Fibroblast of skin of left quadriceps (primary cell): ENCODE measurements at regions not wholly inside any gene's neighbourhood (a gene's known extent, or its start where the extent isn't known, plus 50 kb on each side); places are given as distances from the start of the nearest gene placed in this dataset.
"Not testable (repeated sequence)": the region's sequence is repeated elsewhere in the genome, so short reads cannot be mapped to it uniquely, and the experiment has no call there.

Experiments
- DNase-seq, 2 experiments: peaks; one replicate each; pipeline ENCODE4 v3.0.0-alpha.2; 2013; ENCODE audit warnings: low read depth in 2 of 2

DNA sequence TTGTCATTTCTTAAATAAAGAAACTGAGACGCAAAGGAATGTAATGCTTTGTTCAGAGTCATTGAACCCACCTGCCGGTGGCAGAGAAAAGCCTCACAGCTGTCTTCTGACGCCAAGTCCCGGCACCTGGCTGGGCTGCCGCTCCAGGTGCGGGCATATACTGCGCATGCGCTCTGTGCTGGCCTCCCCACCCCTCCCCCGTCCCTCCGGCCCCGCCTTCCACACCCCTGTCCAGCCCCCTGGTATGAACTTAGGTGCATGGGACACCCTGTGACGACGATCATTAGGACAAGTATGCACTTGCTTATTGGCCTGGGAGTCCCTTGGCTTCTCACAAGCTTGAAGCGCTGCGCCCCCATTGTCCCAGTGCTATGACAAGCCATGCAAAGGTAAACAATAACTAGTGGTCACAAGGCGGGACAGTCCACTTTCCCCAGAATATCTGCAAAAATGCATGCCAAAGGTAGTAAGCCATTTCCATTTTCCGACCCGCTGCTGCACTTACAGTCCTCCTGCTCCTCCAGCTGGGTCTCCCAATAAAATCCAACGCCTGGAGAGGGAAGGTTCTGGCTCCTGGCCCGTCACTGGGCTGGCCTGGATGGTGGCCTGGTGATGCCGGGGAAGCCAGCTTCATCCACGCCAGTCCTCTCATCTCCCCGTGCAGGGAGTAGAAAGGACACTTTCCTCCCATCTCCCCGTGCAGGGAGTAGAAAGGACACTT is 100.4 kb downstream of the PSMG1 start:
- DNase-seq, result no peak

DNA sequence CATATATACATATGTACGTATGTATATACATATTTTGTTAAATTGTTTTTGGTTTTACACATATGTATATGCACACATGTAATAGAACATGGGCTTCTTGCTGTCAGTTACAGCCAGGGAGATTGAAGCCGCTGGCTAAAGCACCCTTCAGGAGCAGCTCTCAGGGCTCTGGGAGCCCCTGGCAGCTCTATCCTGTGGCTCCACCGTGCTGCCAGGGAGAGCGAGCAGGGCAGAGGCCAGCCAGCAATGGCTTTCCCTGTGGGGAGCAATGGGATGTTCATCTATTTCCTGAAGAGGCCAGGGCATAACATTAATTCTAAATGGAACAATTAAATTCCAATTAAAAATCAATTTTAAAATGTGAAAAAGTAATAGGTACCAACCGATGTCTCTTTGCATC is 102.9 kb downstream of the PSMG1 start:
- DNase-seq, result no peak

DNA sequence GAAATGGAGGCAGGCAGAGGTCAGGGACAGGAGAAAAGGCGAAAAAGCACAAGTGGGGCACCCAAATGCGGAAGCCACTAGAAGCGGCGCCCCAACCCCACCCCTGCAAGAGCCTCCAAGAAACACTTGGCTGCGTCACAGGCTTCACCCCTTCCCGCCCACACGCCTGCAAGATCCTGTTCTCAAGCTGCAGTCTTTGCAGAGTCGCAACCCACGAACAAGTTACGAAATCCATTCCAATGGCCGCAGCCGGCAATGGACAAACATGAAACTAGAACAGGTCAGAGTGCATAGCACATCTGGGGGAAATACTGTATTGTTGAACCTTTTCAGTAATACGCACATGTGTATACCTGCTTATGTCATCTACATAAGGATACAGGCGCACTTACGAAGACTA is 103.6 kb downstream of the PSMG1 start:
- DNase-seq, result no peak

DNA sequence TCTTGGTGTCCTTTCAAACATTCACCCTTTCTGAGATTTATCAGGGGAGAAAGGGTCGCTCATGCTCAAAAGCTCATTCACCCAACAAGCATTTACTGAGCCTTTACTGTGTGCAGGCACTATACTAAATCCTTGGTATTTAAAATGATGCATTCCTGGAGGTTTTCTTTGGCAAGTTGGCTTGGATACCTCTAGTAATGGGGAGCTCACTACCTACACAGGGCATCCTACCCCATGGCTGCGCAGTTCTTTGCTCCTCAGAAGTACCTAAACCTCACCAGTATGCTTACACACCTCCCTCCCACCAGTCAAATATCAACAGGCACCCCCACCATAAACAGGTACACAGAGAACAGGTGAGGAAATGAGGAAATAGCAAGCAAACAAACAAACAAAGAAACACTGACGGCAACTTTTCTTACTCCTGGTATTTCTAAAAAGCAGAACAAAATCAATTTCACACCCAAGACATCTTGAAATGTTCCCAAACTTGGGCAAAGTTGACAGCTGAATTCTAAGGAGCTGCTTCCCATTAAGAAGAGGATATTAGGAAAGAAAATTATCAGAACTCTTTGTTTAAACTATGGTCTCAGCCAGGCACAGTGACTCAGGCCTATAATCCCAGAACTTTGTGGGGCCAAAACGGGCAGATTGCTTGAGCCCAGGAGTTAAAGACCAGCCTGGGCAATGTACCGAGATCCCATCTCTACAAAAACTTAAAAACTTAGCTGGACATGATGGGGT is 104.8 kb downstream of the PSMG1 start:
- DNase-seq, result no peak

DNA sequence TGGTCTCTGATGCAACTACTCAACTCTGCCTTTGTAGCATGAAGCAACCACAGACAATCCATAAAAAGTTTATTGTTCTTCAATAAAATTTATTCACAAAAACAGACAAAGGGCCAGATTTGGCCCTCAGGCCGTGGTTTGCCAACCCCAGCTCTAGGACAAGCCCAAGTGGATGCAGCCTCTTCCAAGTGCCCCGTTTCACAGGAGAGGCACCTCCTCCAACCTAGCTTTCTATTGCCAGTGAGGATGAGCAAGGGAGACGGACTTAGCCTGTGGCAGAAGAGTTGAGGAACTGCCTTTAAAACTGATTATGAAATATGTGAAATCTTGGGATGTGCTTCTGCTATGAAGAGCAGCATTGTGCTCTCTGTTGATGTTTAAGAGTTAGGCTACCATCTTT is 105.4 kb downstream of the PSMG1 start:
- DNase-seq, result no peak

DNA sequence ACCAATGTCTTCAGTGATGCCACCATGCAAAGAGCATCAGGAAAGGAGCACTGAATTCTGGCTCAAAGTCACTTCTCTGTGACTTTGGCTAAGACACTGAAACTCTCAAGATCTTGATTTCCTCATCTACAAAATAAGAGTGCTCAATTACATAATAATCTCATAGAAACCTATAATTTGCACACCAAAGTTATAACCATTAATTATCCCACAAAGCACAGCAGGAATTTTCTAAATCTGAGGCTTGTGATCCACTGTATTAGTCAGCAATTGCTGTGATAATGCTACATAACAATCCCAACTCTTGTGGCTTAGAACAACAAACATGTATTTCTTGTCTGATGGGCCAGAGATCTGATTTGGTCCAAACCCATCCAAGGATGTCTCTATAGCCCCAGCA is 108.7 kb downstream of the PSMG1 start:
- no peak for DNase-seq

DNA sequence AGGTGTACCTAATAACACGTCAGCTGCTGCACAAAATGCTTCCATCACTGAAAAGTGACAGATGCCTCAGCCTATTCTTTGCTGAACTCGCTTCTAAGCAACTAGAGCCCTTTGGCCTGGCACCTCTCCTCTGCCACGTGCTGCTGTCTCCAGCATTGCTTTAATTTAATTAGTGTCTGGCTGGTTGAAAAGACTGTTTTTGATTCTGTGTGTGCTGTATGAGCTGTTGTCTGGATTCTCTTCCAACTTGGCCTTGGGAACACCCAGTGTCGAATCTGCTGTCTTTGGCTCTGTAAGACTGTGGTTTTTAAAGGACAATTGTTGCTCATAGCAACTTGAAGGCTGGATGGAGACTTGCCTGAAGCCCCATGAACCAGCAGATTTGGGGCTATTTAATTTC is 109.5 kb downstream of the PSMG1 start:
- DNase-seq, result no peak

DNA sequence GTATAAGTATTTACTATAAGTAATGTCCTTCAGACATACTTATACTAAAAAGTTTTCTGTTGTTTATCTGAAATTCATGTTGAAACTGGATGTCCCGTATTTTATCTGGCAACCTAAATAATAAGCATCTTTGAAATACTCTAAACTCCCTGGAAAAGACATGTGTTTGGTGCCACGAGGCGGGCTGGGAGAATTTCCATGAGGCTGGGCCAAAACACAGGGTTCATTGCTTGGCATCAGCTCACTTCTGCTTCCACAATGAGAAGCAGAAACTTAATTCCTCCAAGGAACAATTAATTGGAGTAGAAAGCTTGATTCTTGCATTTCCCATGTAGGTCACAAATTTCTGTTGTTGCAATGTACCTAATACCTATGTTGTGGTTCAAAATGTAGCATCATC is 110.2 kb downstream of the PSMG1 start:
- DNase-seq, result no peak

DNA sequence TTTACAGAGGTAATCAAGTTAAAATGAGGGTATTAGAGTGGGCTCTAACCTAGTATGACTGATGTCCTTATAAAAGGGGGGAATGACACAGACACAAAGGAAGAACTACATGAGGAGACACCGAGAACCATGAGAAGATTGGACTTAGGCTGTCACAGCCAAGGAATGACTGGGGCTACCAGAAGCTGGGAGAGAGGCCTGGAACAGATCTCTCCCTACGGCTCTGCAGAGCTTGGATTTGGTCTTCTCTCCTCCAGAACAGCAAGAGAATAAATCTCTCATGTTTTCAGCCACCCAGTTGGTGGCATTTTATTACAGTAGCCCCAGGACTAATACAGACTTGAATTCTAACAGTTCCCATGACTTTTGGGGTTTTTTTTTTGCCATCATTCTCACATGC is 110.8 kb downstream of the PSMG1 start:
- no peak for DNase-seq

DNA sequence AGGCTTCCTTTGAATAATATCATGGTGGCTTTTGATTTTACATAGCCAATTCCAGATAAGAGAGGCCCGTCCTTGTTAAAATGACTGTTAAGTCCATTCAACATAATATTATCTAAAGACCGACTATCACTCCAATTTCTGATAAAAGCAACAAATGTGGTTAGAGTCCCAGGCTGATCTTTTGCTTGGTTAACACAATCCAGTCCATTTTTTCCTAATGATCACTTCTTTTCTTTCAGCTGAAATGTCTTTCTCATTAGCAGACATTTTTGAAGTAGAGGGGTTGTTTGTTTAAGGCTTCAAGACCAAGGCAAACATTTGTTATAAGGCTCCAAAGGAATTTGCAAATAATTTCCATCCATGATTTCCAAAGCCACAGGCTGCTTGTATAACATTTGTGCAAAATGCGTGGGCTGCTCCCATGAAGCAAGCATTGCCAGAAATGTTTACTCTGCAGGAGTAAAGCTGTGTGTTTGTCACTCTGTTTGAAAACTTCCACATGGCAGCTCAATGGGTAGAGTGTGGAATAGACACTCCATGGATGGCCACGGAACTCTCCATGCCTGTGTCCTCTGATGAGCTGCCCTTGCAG is 111.5 kb downstream of the PSMG1 start:
- DNase-seq, result peak; percentile 48 to 59

DNA sequence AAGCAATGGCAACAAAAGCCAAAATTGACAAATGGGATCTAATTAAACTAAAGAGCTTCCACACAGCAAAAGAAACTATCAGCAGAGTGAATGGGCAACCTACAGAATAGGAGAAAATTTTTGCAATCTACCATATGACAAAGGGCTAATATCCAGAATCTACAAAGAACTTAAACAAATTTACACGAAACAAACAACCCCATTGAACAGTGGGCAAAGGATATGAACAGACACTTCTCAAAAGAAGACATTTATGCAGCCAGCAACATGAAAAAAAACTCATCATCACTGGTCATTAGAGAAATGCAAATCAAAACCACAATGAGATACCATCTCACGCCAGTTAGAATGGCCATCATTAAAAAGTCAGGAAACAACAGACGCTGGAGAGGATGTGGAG is 113.4 kb downstream of the PSMG1 start:
- DNase-seq, result not testable (repeated sequence)

DNA sequence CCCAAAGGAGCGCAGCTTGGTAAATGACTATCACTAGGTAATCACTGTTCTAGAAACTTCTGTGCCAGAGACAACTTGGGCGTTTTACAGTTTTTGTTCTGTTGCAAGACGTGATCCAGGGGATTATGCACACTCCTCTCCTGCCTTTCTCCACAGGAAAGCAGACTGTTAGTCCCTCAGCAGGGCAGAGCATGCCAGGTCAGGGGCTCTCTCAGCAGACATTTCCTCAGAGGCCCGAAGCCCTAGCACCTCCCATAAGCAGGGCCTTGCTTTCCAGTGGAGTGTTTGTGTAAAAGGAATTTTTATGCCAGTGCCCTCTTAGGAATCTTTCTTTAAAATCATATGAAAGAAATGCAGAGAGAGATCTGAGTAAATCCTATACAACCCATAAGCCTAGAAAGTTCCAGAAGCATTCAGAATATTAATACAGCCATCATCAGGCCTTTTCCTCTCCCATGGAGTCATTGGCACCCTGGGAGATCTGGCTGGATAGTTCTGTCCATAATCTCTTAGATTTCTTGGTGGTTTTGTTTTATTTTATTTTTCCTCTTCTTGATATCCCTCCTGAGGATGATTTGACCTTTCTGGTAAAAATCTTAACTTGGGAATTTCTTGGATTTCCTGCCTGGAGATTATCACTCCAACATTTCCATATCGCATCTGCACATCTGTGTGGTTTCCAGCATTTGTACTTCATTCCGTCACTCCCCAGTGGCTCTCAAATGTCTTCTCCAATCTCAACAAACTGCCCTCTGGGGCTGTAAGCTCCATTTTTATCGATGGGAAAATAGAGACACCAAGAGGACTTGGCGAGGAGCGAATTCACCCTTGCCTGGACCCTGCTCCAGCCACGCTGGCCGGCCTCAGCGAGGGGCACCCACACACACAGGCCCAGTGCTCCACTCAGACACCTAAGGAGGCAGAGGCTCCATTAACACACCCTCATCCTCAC is 116.1 kb downstream of the PSMG1 start:
- no peak for DNase-seq

DNA sequence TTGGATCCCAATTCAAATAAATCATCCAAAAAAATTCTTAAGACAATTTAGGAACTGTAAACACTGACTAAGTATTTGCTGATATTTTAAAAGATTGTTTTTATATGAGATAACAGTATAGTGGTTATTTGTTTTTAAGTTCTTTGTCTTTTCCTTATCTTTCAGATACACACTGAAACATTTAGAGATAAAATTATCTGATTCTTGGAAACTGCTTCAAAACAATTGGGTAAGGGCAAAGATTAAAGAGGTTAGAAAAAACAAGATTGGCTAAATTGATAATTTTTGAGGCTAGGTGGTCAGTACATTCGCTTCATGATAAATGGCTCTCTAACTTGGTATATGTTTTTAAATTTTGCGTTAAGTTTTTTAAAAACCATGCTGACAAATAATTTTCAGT is 117.3 kb downstream of the PSMG1 start:
- DNase-seq, result no peak

DNA sequence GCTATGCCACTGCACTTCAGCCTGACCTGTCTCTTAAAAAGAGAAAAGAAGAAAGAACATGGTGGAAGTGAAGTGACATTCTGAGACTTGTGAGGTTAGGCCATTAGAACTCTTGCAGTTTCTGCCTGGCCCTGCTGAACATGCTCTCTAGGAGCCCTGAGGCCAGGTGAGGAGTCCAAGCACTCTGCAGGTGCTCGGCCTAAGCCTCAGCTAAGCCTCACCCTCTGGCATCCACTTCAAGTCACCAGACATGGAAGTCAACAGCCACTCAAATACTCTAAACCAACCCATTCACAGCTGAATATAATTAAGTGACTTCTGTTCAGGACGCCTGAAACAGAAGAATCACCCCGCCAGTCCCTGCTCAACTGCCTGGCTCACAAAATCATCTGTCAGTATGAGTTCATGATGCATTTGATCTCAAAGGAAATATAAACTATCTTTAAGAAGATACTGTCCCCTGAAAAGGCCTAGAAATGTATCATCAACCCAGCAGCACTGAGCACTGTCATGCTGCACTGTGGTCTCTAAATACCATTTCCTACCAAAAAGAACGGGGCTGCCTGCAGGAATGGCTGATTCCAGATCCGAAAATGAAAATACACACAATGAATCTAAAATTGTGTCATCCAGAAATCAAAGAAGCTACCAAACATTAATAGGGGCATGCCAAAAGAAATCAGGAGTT is 118.8 kb downstream of the PSMG1 start:
- no peak for DNase-seq

DNA sequence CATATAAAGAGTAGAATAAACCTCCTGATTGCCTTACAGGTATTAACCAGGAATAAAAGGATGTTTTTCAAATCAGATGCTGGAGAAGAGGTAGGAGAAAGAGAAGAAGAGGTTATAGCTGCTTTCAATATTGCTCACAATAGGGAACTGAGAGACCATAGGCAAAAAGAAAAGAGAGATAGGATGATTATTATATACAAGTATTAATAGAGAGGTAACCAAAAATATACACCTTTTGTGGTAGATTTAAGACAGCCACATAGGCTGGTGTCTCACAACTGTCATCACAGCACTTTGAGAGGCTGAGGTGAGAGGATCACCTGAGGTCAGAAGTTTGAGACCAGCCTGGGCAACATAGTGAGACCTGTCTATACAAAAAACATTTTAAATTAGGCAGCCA is 119.7 kb downstream of the PSMG1 start:
- DNase-seq, result no peak

DNA sequence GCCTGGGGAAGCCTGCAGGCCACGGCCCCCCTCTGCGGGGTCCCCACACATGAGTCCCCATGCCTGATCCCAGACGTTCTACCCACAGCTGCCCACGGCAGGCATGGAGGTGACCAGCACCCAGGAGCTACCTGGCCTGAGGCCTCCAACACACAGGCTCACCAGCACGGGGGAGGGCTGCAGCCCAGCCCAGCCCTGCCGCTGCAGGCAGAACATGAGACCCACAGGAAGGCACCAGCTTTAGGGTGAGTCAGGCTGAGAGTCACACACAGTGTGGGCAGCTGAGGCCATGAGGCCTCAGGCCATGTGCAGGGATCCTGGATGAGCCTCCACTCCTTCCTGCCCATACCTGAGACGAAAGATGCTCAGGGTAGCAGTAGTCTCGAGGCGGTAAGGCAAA is 121.1 kb downstream of the PSMG1 start:
- no peak for DNase-seq

DNA sequence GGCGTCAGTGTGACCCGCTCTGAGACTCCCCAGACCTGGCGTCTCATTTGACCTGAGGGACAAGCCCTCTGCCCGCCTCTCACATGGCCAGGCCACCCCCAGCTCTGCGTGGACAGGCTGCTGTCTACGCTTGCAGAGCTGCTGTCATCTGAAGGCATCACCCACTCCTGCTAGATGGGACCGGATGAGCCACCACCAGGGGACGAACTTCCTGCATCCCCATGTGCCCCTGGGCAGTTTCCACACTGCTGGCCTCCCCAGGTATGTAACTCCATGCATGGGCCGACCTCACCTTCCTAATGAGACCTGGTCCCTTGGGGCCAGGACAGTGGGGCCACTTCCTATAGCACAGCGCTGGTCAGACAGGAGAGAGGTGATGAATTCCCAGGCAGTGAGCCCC is 121.5 kb downstream of the PSMG1 start:
- no peak for DNase-seq

DNA sequence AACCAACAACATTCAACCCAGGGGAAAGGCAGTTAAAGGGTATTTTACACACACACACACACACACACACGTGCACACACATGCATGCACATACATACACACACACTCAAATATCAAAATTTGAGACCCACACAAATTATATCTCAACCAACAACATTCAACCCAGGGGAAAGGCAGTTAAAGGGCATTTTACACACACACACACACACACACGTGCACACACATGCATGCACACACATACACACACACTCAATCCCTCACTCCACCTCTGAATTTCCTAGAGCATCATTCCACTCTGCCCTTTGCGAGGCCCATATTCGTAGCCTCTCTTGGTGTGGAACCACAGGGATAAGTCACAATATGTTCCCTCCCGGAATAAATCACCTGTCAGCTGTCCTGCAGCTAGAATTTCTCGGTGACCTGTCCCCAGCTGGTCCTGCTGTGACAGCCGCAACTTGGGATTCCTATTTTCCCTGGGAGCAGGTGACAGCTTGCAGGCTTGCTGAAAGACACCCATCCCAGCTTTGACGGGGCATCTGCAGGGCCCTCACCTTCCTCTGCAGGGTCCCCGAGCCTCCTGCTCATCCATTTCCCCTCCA is 122.7 kb downstream of the PSMG1 start:
- no peak for DNase-seq

DNA sequence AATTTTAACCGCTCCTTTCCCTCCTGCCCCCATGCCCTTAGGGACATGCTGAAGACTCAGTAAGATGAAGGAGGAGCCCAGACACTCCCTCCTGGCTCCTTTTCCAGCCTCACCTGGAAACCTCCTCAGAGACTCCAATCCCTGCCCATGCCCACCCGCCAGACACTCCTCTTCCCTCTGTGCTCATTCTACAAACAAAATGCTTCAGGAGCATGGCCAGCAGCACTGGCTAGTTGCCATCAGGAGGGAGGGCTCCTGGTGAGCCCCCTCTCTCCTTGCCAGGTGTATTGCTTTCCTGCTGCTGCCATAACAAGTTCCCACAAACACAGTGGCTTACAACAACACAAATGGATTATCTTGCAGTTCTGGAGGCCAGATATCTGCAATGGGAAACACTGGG is 126.1 kb downstream of the PSMG1 start:
- no peak for DNase-seq

DNA sequence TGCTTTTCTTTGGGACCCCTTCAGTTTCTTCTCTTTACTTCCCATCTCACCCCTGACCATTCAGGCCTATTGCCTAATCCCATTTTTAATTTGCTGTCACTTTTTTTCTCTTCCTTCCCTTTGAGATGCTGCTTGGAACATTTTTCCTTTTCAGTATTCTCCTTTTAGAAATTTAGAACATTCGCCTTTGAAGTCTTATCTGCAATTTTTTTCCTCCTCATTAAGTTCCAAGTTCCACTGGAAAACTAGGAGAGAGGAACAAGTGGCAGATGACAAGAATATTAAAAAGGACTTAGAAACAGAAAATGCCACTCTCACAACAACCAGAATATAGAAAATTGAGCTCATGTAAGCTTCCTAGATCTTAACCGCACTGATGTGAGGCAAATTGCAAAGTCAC is 126.6 kb downstream of the PSMG1 start:
- no peak for DNase-seq

DNA sequence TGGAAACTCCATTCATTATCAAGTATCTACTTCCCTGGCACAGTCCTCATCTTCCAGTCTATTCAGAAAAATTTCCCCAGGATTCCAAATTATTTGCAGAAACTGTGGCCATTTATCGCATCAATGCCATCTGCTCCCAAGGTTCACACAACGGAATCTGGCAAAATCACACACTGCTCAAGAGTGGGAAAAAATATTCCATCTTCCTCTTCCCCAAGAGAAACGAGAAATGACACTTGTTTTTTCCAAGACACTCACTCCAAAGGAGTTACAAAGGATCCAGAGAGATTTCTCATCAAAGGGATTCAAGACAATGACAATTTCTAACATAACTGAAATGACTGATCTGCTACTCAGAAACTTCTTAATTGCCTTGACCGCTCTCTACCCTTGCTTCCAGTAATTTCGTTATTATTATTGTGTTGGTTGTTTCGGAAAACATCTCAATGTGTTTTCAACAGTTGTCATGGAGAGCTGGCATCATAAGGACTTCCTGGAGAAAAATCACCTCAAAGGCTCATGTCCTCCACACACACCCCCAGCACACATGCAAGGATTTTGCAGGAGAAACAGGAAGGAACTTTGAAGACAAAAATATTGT is 128.0 kb downstream of the PSMG1 start:
- no peak for DNase-seq
